ENCODE measurements at regions not wholly inside any gene's neighbourhood (a gene's known extent, or its start where the extent isn't known, plus 50 kb on each side); places are given as distances from the start of the nearest gene placed in this dataset.

DNA sequence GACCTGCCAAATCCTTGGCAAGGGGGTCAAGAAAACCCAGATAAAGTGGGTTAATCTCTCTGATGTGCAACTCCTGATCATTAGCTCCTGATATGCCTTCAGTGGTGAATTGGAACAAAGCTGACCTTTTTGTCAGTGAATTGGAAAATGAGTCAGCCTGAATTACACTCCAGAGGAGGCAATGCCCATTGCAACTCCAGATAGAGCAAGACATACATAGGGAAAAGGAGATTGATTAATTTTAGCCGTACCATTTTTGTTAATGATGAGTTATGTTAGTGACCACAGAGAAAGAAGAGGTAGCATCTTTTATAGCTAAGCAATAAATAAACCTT lies 195.2 kb upstream of the CADPS start:
- TF ChIP-seq TOX (CRISPR knock-in tag; IDR thresholded peaks at IDR 0.05; ENCODE audit: borderline replicate concordance), result no peak
- ATAC-seq, result no peak; the same call in 2 of the 3 replicates

DNA sequence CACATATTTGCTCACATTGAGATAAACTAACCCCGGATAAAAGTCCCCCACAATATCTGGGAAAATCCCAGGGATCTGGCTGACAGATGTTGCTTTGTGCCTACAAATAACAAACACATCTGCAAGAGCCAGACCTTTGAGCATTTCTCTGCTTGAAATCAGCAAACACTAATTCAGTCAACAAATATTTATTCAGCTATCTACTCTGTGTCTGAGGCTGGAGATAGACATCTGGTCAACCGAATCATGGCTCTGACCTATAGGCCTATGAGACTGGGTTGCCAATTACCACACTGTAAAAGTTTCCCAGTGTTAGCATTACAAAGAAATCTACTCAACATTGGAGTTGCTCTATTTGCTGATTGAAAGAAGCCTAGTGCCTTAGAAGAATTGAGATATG lies 201.1 kb upstream of the CADPS start:
- no peak for ATAC-seq

DNA sequence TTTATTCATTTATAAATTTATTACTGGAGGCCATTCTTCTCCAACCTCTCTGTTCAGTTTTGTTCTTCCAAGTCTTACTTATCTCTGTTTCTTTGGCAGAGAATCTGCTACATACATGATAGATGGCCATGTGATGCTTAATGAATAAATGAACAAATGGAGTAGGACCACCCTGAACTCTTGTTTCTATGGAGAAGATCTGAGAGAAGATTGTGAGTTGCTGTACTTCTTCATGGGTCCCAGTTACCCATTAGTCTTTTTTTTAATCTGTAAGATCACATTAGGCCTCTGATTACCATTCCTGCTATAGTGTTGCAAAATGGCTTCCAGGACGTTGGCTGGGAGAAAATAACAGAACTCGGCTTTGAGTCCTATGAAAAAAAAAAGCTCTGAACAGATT lies 191.9 kb upstream of the SYNPR start:
- TF ChIP-seq TCF4 (CRISPR knock-in tag; IDR thresholded peaks at IDR 0.05; ENCODE audit: borderline replicate concordance) (peak; percentile 53; the same call in 1 of the 2 replicates), ZFP3 (CRISPR knock-in tag; IDR thresholded peaks at IDR 0.05) (no peak), ISL1 (CRISPR knock-in tag; IDR thresholded peaks at IDR 0.05) (peak; percentile 33; the same call in 1 of the 2 replicates), GLIS3 (CRISPR knock-in tag; IDR thresholded peaks at IDR 0.05) (no peak)
- ATAC-seq, result no peak

More for the DNA sequence above, 201.1 kb upstream of the CADPS start:
- TF ChIP-seq, protein P1, sequence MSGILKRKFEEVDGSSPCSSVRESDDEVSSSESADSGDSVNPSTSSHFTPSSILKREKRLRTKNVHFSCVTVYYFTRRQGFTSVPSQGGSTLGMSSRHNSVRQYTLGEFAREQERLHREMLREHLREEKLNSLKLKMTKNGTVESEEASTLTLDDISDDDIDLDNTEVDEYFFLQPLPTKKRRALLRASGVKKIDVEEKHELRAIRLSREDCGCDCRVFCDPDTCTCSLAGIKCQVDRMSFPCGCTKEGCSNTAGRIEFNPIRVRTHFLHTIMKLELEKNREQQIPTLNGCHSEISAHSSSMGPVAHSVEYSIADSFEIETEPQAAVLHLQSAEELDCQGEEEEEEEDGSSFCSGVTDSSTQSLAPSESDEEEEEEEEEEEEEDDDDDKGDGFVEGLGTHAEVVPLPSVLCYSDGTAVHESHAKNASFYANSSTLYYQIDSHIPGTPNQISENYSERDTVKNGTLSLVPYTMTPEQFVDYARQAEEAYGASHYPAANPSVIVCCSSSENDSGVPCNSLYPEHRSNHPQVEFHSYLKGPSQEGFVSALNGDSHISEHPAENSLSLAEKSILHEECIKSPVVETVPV (CRISPR knock-in tag; IDR thresholded peaks at IDR 0.05), result no peak
- TF ChIP-seq BACH2 (CRISPR knock-in tag; IDR thresholded peaks at IDR 0.05; ENCODE audit: borderline replicate concordance) (no peak), TCF4 (CRISPR knock-in tag; IDR thresholded peaks at IDR 0.05; ENCODE audit: borderline replicate concordance) (peak; percentile 47; the same call in 1 of the 2 replicates)

DNA sequence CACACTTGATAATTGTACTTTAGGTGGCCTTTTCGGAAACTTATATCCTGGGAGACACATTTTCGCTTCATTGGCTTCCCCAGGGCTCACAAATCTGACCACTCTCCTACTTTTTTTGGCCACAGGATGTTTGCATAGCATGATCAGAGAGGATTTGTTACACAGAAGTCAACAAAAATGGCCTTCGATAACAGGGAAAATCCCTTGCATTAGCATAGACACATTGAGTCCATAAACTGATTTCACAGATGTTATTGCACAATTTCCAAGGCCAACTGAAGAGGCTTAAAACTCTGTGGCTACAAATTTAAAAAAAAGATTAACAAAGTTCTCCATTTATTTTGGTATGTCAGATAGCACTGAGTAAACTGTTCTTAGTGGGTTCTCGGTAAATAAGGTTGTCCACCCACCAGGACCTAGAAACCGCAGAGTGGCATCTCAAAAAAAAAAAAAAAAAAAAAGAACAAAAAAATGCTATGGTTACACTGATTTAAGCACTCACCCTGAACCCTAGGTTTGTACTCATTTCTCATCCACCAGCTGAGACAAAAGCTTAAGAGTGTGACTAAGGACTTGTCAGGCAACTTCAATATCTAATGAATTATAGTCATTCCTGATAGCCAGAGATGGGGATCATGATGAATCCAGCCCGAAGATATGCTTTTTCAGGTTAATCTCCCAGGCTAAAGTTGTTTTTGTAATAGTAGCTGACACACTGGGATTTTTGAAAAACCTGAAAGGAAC lies 188.9 kb upstream of the SYNPR start:
- TF ChIP-seq, protein P2, sequence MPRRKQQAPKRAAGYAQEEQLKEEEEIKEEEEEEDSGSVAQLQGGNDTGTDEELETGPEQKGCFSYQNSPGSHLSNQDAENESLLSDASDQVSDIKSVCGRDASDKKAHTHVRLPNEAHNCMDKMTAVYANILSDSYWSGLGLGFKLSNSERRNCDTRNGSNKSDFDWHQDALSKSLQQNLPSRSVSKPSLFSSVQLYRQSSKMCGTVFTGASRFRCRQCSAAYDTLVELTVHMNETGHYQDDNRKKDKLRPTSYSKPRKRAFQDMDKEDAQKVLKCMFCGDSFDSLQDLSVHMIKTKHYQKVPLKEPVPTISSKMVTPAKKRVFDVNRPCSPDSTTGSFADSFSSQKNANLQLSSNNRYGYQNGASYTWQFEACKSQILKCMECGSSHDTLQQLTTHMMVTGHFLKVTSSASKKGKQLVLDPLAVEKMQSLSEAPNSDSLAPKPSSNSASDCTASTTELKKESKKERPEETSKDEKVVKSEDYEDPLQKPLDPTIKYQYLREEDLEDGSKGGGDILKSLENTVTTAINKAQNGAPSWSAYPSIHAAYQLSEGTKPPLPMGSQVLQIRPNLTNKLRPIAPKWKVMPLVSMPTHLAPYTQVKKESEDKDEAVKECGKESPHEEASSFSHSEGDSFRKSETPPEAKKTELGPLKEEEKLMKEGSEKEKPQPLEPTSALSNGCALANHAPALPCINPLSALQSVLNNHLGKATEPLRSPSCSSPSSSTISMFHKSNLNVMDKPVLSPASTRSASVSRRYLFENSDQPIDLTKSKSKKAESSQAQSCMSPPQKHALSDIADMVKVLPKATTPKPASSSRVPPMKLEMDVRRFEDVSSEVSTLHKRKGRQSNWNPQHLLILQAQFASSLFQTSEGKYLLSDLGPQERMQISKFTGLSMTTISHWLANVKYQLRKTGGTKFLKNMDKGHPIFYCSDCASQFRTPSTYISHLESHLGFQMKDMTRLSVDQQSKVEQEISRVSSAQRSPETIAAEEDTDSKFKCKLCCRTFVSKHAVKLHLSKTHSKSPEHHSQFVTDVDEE (CRISPR knock-in tag; IDR thresholded peaks at IDR 0.05), result no peak
- TF ChIP-seq TOX (CRISPR knock-in tag; IDR thresholded peaks at IDR 0.05; ENCODE audit: borderline replicate concordance) (no peak), BACH2 (CRISPR knock-in tag; IDR thresholded peaks at IDR 0.05; ENCODE audit: borderline replicate concordance) (no peak)
- no peak for ATAC-seq

DNA sequence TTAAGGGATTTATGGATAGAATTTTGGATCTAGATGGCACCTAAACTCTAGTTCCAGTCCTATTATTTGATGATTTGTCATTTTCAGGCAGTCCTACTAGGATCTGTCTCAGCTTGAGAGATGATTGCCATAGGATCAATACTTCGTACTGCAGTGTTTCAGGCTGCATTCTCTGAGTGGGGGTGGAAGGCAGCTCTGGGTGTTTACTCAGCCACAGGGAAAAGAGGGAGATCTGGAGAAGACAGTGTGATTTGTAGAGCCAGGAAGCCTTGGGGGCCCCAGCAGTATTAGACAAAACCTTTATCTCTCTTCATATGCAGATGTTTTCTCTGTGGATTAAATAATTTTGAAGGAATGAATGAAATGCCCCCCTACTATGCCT lies 188.4 kb upstream of the SYNPR start:
- ATAC-seq, result no peak
- TF ChIP-seq ZNF70 (CRISPR knock-in tag; IDR thresholded peaks at IDR 0.05) (no peak), TCF4 (CRISPR knock-in tag; IDR thresholded peaks at IDR 0.05; ENCODE audit: borderline replicate concordance) (no peak), ARNTL (CRISPR knock-in tag; IDR thresholded peaks at IDR 0.05; ENCODE audit: borderline replicate concordance, low read depth) (no peak), OSR1 (CRISPR knock-in tag; IDR thresholded peaks at IDR 0.05) (no peak), ZFP3 (CRISPR knock-in tag; IDR thresholded peaks at IDR 0.05) (no peak), BACH2 (CRISPR knock-in tag; IDR thresholded peaks at IDR 0.05; ENCODE audit: borderline replicate concordance) (no peak)
- TF ChIP-seq, protein P3, sequence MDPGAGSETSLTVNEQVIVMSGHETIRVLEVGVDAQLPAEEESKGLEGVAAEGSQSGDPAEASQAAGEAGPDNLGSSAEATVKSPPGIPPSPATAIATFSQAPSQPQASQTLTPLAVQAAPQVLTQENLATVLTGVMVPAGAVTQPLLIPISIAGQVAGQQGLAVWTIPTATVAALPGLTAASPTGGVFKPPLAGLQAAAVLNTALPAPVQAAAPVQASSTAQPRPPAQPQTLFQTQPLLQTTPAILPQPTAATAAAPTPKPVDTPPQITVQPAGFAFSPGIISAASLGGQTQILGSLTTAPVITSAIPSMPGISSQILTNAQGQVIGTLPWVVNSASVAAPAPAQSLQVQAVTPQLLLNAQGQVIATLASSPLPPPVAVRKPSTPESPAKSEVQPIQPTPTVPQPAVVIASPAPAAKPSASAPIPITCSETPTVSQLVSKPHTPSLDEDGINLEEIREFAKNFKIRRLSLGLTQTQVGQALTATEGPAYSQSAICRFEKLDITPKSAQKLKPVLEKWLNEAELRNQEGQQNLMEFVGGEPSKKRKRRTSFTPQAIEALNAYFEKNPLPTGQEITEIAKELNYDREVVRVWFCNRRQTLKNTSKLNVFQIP (CRISPR knock-in tag; IDR thresholded peaks at IDR 0.05; ENCODE audit: borderline replicate concordance, low read depth), result no peak

DNA sequence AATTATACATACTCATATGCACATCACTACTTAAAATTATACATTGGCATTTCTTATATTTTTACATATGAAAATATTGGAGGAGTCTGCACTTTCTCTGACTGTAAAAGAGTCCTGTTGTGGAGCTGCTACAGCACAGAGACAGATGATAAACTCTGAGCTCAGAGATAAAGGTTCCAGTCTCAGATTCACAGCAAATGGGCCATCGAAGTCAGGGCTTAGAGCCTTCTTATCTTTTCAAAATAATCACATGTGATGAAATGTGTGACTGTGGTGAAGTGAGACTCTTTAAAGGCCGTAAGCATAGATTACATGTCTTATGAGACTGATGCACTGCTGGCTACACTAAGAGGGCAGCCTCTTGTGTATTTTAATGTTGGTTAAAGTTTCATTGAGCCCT lies 187.5 kb upstream of the SYNPR start:
- no peak for ATAC-seq
- TF ChIP-seq SNAI2 (CRISPR knock-in tag; IDR thresholded peaks at IDR 0.05) (no peak), ZFP30 (CRISPR knock-in tag; IDR thresholded peaks at IDR 0.05) (no peak), GLIS3 (CRISPR knock-in tag; IDR thresholded peaks at IDR 0.05) (no peak), ZNF8 (CRISPR knock-in tag; IDR thresholded peaks at IDR 0.05) (no peak), ZFP3 (CRISPR knock-in tag; IDR thresholded peaks at IDR 0.05) (no peak), BACH2 (CRISPR knock-in tag; IDR thresholded peaks at IDR 0.05; ENCODE audit: borderline replicate concordance) (no peak), PPARA (CRISPR knock-in tag; IDR thresholded peaks at IDR 0.05; ENCODE audit: borderline replicate concordance) (no peak), CSDC2 (CRISPR knock-in tag; IDR thresholded peaks at IDR 0.05) (no peak), ARNTL (CRISPR knock-in tag; IDR thresholded peaks at IDR 0.05; ENCODE audit: borderline replicate concordance, low read depth) (no peak), OSR1 (CRISPR knock-in tag; IDR thresholded peaks at IDR 0.05) (no peak), ZC3H10 (CRISPR knock-in tag; IDR thresholded peaks at IDR 0.05) (no peak), ESRRG (CRISPR knock-in tag; IDR thresholded peaks at IDR 0.05) (no peak), ZNF565 (CRISPR knock-in tag; conservative IDR thresholded peaks at IDR 0.05; ENCODE audit: low read depth) (no peak)
- TF ChIP-seq, protein P2 (CRISPR knock-in tag; IDR thresholded peaks at IDR 0.05), result no peak
- TF ChIP-seq, protein P4, sequence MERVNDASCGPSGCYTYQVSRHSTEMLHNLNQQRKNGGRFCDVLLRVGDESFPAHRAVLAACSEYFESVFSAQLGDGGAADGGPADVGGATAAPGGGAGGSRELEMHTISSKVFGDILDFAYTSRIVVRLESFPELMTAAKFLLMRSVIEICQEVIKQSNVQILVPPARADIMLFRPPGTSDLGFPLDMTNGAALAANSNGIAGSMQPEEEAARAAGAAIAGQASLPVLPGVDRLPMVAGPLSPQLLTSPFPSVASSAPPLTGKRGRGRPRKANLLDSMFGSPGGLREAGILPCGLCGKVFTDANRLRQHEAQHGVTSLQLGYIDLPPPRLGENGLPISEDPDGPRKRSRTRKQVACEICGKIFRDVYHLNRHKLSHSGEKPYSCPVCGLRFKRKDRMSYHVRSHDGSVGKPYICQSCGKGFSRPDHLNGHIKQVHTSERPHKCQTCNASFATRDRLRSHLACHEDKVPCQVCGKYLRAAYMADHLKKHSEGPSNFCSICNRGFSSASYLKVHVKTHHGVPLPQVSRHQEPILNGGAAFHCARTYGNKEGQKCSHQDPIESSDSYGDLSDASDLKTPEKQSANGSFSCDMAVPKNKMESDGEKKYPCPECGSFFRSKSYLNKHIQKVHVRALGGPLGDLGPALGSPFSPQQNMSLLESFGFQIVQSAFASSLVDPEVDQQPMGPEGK (CRISPR knock-in tag; IDR thresholded peaks at IDR 0.05; ENCODE audit: borderline replicate concordance), result no peak
